Type B pancreatic cell (in vitro differentiated cells): ENCODE measurements at regions not wholly inside any gene's neighbourhood (a gene's known extent, or its start where the extent isn't known, plus 50 kb on each side); places are given as distances from the start of the nearest gene placed in this dataset.

Source experiments
- DNase-seq: peaks from one replicate; pipeline ENCODE4 v3.0.0; 2021; ENCODE audit warnings: mixed read lengths; ENCODE audit not compliant: unreplicated experiment; ENCODE audit errors: extremely low spot score
- H3K27ac Mint-ChIP-seq: 2 replicates; pipeline ENCODE4 v1.8.0; 2021; ENCODE audit warnings: mild to moderate bottlenecking, mixed read lengths
- H3K27me3 Mint-ChIP-seq: 2 replicates; pipeline ENCODE4 v1.8.0; 2021; ENCODE audit warnings: mixed read lengths
- H3K36me3 Mint-ChIP-seq: 2 replicates; pipeline ENCODE4 v1.8.0; 2021; ENCODE audit warnings: mixed read lengths
- H3K4me1 Mint-ChIP-seq: one replicate; pipeline ENCODE4 v1.8.0; 2021; ENCODE audit warnings: mixed read lengths; ENCODE audit not compliant: unreplicated experiment
- H3K4me3 Mint-ChIP-seq: 2 replicates; pipeline ENCODE4 v1.8.0; 2021; ENCODE audit warnings: mild to moderate bottlenecking, mixed read lengths
- H3K9me3 Mint-ChIP-seq: 2 replicates; pipeline ENCODE4 v1.8.0; 2021; ENCODE audit warnings: mixed read lengths
- TF ChIP-seq, protein P1 (sequence below): fragments of 200-600 bp; sonication (generic); conservative IDR thresholded peaks from 2 replicates; pipeline ENCODE4 v1.5.0; 2021; ENCODE audit warnings: antibody characterized with exemption, mild to moderate bottlenecking

GRCh38 chr12:42946871-42947381, 357.4 kb upstream of the PRICKLE1 start:
- H3K36me3 Mint-ChIP-seq, result peaks cover 4% of the 10 kb centered on the region
- TF ChIP-seq, protein P1, sequence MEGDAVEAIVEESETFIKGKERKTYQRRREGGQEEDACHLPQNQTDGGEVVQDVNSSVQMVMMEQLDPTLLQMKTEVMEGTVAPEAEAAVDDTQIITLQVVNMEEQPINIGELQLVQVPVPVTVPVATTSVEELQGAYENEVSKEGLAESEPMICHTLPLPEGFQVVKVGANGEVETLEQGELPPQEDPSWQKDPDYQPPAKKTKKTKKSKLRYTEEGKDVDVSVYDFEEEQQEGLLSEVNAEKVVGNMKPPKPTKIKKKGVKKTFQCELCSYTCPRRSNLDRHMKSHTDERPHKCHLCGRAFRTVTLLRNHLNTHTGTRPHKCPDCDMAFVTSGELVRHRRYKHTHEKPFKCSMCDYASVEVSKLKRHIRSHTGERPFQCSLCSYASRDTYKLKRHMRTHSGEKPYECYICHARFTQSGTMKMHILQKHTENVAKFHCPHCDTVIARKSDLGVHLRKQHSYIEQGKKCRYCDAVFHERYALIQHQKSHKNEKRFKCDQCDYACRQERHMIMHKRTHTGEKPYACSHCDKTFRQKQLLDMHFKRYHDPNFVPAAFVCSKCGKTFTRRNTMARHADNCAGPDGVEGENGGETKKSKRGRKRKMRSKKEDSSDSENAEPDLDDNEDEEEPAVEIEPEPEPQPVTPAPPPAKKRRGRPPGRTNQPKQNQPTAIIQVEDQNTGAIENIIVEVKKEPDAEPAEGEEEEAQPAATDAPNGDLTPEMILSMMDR, result no peak
- H3K4me3 Mint-ChIP-seq, result no peak overlapping the region
- no peaks in the 10 kb centered on the region for H3K27me3 Mint-ChIP-seq
- H3K9me3 Mint-ChIP-seq, result peaks cover 25% of the 10 kb centered on the region
- no peak for DNase-seq
- H3K27ac Mint-ChIP-seq, result no peak overlapping the region
- peaks cover 9% of the 10 kb centered on the region for H3K4me1 Mint-ChIP-seq

DNA sequence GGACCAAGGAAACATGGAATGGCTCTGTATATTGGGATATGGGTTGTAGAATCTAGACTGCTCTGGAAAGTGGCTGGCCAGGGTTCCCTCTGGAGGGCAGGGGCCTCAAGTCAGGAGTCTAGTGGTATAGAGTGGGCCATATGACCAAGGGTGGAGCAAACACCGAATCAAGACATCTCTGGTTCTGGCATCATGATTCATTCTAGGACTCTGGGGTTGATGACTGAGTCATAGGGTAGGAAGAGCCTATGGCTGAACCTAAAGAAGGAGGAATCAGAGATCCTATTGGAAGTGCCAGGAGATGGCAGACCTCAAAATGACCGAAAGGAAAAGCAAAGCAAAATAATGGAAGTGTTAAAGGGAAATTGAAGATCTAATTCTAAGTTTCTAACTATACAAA, 356.4 kb upstream of the PRICKLE1 start:
- Mint-ChIP-seq H3K4me1 (peaks cover 9% of the 10 kb centered on the region), H3K27ac (no peak overlapping the region), H3K9me3 (peaks cover 30% of the 10 kb centered on the region), H3K4me3 (no peak overlapping the region), H3K27me3 (no peaks in the 10 kb centered on the region), H3K36me3 (peaks cover 4% of the 10 kb centered on the region)
- no peak for DNase-seq
- TF ChIP-seq, protein P1, result no peak

DNA sequence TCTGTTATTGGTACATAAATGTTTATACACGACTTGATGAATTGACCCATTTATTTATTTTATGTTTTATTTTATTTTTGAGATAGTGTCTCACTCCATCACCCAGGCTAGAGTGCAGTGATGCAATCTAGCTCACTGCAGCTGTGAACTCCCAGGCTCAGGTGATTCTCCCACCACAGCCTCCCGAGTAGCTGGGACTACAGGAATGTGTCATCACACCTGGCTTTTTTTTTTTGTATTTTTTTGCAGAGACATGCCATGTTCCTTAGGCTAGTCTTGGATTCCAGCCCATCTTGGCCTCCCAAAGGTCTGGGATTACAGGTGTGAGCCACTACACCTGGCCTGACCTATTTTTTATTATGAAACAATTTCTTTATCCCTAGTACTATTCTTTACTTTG, 355.0 kb upstream of the PRICKLE1 start:
- Mint-ChIP-seq H3K9me3 (peaks cover 34% of the 10 kb centered on the region), H3K27ac (no peak overlapping the region), H3K4me3 (no peak overlapping the region), H3K4me1 (peaks cover 9% of the 10 kb centered on the region), H3K27me3 (no peaks in the 10 kb centered on the region), H3K36me3 (peaks cover 4% of the 10 kb centered on the region)
- DNase-seq, result no peak
- TF ChIP-seq, protein P1, result no peak

- Mint-ChIP-seq H3K27me3 (no peaks in the 10 kb centered on the region), H3K4me1 (peaks cover 6% of the 10 kb centered on the region), H3K36me3 (no peaks in the 10 kb centered on the region), H3K9me3 (peaks cover 23% of the 10 kb centered on the region), H3K4me3 (no peak overlapping the region), H3K27ac (no peak overlapping the region)
- TF ChIP-seq, protein P1, result no peak
- no peak for DNase-seq
These were observed 347.4 kb upstream of the PRICKLE1 start for GRCh38 chr12:42936991-42937390.

DNA sequence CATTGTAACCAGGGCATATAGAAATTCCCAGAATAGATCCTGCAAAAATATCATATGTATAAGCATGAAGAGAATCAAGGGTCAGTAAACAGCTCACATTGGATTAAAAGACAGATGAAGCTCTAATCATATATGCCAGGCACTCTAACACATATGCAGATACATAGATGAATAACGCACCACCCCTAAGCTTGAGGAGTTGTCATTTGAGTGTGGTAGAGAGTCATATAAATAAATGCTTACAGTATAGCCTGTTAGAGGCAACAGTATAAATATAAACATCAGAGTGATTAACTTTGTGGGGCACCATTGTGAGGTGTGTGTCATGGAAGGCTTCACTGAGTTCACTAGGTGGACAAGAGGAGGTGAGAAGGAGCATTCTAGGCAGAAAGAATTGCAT, 346.7 kb upstream of the PRICKLE1 start:
- Mint-ChIP-seq H3K36me3 (no peaks in the 10 kb centered on the region), H3K9me3 (peaks cover 17% of the 10 kb centered on the region), H3K4me1 (peaks cover 6% of the 10 kb centered on the region), H3K27me3 (no peaks in the 10 kb centered on the region), H3K4me3 (no peak overlapping the region), H3K27ac (no peak overlapping the region)
- TF ChIP-seq, protein P1, result no peak
- DNase-seq, result no peak

DNA sequence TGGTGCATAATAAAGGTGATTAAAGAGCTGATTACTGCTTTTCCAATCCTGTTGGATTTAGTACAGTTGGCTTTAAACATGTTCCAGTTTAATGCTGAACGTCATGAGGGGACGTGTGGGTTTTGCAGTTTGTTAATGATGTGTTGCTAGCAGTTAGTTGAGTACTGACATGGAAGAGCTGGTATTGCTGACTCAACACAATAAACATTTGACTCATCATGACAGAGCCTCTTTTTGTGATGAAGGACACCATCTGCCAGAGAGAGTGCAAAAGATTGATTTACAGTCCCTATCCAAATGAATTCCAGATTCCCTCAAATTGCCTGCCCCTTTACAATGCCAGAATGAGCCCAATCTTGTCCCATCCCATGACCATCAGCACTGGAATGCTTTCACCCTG, 346.2 kb upstream of the PRICKLE1 start:
- DNase-seq, result no peak
- TF ChIP-seq, protein P1, result no peak
- no peaks in the 10 kb centered on the region for H3K27me3 Mint-ChIP-seq
- no peak overlapping the region for H3K4me3 Mint-ChIP-seq
- peaks cover 15% of the 10 kb centered on the region for H3K9me3 Mint-ChIP-seq
- peaks cover 6% of the 10 kb centered on the region for H3K4me1 Mint-ChIP-seq
- no peaks in the 10 kb centered on the region for H3K36me3 Mint-ChIP-seq
- H3K27ac Mint-ChIP-seq, result no peak overlapping the region
